Stimulated activated CD4-positive, alpha-beta T cell treated with anti-CD3 and anti-CD28 coated beads, Interleukin-1b, Interleukin-23, amount 100 ng/mL, for 4 hours (primary cell): ENCODE measurements at regions not wholly inside any gene's neighbourhood (a gene's known extent, or its start where the extent isn't known, plus 50 kb on each side); places are given as distances from the start of the nearest gene placed in this dataset.
"Not testable (repeated sequence)": the region's sequence is repeated elsewhere in the genome, so short reads cannot be mapped to it uniquely, and the experiment has no call there.

Experiments
- DNase-seq, 2 donors: peaks; one replicate each; pipeline ENCODE4 v3.0.0-alpha.2; 2020; ENCODE audit warnings: low read depth in 2 of 2

DNA sequence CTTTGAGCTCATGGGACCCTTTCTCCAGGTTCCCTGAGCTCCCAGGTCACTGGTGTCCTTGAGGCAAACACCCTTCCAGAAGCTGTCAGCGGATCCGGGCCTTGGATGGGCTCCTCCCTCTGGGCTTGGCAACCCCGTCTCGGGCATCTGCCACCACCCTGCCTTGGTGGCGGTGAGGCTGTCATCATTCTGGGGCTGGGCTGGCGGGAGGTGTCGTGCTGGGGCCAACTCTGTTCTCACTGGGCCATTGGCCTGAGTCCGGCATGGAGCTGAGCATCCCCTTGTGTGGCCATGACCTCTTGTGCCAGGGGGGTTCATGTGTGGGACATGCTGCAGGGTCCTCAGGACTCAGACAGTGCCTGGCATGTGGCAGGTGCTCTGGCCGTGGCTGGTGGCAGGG lies 197.6 kb downstream of the LAT start:
- DNase-seq = no peak

DNA sequence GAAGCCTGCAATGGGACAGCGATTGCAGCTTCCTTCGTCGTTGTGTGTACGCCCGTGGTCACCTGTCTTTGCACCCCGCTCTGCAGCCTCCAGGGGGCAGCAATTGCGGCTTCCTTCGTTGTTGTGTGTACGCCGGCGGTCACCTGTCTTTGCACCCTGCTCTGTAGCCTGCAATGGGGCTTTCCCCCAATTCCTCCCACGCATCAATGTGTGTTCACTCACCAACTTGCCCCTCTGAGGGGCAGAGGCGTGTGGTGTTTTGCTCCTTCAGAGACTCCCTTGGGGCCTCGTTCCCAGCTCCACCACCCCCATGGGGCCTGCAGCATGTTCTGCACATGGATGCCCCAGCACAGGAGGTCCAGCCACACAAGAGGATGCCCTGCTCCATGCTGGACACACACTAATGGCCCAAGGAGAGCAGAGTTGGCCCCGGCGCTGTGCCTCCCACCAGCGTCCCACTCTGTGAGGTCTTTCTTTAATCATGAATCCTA lies 197.1 kb downstream of the LAT start:
- DNase-seq = not testable (repeated sequence)

DNA sequence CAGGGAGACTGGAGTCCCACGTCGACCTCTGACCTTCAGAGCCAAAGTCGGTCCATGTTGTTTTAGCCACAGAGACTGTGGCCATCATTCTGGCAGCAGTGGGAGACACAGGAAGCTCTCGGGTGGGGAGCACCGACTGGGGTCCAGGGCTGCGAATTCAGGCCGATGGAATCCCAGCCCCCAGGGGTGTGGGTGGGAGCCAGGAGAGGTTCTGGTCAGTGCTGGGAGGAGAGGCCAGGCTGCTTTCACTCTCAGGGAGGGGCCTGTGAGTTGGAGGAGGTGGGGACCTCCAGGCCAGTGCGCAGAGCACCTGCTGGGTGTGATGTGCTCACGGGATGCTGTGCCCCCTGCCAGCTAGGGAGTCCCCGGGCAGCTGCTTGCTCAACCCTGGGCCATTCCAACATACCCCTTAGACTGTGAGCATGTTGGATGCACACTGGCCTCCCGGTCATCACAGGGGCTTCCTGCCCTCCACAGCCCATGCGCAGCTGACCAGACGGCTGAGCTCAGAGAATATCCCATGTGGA lies 196.5 kb downstream of the LAT start:
- DNase-seq = not testable (repeated sequence)

DNA sequence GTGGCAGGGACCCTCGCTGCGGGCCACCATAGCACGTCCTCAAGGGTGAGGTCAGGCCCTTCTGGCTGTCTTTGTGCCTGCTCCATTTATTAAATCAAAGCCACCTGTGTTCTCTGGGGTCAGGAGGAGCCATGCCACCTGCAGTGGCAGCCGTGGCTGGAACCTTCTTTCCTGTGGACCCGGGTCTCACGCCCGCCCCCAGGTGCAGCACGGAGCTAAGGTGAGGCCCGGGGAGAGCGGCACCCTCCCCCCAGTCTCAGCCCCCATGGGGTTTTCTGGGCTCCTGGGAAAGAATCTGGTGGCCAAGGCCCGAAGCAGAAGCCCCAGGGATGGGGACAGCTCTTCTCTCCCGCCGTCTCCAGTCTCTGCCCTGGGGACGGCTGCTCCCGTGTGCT lies 195.4 kb downstream of the LAT start:
- not testable (repeated sequence) for DNase-seq

DNA sequence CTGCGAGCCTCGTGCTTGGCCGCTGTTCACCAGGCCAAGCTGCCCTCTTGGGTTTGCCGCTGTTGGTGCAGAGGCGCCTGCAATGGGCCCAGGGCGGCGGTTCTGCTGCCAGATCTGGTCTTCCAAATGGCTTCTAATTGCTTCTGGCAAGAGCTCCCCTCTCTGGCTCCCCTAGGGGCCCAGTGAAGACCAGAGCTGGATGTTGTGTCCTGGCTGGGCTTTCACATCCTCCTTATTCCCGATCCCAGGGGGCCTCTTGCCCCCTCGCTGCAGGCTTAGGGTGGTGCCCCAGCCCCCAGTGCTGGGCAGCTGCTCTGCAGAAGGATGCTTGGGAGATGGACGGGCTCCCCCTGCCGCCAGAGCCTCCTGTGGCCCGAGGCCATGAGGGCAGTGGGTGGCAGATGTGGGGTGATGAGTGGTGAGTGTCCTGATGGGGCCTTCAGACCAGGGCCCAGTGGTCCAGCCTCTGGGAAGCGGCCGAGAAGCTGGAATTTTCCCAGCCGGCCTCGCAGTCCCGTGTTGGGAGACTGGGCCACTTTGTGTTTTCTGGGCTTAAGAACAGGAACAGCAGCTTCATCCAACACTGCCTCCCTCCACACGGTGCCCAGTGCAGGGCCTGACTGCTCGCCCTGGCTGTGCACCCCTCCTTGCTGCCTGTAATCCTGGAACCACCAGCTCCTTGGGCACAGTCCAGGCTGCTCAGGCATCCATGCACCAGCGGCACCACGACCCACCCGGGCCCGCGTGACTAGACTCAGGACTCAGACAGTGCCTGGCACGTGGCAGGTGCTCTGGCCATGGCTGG lies 194.8 kb downstream of the LAT start:
- not testable (repeated sequence) for DNase-seq

DNA sequence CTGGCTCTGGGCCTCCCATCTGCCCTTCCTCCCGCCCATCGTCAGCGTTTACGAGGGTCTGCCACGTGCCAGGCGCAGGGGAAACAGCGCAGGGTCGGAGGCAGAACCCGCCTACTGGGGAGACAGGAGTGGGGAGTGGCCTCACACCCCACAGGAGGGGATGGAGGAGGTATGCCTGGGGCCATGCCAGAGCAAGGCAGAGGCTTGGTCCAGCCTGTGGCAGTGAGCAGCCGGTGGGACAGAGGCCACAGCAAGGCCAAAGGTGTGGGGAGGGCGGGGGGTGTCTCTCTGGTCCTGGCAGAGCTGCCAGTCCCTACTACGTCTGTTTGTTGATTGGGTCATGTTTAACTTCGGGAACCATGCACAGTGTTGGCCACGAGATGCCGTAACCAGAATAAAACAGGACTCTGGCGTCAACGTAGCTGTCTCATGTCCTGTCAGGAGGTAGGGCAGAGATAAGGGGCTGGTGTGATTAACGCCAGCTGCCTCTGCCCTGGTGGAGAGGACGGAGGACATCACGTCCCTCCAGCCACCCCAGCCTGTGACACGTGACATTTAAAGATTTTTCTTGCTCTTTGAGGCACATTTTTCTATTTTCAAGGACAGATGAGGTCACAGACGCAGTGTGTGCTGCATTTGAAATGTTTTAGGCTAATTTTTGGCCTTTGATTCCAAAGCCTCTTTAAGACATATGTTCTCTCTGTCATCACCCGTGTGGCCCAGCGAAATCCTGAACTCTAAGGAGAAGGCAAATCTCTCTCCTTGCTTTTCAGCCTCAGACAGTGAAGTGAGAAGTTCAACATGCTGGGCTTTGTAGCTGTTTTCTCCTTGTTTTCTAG lies 193.3 kb downstream of the LAT start:
- DNase-seq = not testable (repeated sequence)

DNA sequence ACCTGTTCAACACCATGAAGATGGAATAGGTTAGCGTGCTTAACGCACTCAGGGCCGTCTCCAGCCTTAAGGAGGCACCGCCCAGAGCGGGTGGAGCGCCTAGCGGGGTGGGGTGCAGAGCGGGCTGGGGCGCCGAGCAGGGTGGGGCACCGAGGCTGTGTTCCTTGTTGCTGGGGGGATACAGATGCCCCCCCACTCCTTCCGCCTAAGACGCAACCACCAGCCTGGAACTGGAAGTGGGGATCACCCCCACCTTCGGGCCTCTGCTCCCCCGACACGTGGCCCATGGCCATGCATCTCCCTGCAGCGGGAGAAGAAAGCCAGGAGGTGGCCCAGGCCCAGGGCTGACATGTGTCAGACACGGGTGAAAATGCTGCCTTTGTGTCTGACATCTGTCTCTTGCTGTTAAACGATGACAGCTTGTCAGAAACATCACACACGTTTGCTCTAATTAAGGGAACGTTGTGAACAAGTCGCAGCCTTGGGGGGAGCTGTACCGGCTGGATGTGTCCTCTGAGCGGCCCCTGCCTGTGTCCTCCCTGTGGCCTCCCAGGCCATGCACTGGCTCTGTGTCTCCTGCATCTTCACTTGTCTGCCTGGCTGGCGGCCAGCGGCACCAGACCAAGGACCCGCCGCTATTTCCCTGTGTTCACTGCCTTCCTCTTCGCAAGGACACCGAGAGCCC lies 192.5 kb downstream of the LAT start:
- not testable (repeated sequence) for DNase-seq

DNA sequence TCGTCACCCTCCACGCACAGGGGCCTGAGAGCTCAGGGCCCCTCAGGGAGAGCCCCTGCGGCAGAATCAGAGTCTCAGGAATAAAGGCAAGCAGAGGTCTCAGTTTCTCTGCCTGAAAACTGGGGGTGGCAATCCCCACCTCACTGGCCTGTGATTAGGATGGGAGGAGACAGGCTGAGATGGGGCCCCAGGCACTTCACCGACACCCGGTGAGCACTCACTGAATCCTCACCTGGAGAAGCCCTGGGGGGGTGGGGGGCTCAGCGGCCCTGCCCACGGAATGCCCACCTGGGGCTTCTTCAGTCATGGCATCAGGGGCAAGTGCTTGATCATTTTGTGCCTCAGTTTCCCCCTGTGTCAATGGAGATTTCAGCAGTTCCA lies 192.0 kb downstream of the LAT start:
- not testable (repeated sequence) for DNase-seq

DNA sequence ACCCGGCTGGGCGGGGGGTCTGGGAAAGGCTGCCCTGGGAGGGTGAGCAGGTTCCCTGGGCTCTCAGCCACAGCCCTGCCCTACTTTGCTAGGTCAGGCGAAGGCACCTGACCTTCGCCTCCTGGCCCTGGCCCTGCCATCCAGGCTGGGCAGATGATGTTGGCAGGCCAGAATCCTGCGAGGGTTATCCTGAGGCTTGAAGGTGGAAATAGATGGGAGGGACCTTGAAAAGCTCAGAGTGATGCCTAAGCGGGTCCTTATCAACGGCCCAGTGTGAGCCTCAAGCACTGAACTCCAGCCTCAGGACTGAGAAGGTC lies 191.3 kb downstream of the LAT start:
- not testable (repeated sequence) for DNase-seq

DNA sequence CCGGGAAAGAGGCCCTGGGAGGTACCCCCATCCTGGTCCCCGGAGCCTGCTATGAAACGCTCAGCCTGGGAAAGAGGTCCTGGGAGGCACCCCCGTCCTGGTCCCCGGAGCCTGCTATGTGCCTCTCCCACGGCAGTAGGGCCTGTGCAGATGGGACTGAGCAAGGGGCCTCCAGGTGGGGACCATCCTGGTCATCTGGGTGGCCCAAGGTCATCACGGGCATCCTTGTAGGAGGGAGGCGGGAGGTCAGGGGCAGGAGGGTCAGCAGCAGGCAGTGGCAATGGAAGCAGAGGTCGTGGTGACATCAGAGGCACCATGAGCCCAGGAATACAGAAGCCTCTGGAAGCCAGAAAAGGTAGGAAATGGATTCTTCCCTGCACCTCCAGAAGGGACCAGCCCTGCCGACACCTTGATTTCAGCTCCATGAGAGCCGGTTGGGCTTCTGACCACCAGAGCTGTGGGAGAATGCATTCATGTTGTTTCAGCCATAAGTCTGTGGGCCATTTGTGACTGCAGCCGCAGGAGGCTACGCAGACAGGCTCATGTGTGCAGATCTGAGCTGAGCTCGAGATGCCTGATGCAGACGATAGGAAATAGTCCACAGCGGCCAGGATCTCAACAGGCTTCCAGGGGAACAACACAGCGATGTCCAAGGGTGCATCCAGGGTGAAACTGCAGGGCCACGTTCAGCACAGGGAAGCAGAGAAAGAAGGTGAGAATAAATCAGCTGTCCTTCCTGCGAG lies 190.7 kb downstream of the LAT start:
- DNase-seq = not testable (repeated sequence)

DNA sequence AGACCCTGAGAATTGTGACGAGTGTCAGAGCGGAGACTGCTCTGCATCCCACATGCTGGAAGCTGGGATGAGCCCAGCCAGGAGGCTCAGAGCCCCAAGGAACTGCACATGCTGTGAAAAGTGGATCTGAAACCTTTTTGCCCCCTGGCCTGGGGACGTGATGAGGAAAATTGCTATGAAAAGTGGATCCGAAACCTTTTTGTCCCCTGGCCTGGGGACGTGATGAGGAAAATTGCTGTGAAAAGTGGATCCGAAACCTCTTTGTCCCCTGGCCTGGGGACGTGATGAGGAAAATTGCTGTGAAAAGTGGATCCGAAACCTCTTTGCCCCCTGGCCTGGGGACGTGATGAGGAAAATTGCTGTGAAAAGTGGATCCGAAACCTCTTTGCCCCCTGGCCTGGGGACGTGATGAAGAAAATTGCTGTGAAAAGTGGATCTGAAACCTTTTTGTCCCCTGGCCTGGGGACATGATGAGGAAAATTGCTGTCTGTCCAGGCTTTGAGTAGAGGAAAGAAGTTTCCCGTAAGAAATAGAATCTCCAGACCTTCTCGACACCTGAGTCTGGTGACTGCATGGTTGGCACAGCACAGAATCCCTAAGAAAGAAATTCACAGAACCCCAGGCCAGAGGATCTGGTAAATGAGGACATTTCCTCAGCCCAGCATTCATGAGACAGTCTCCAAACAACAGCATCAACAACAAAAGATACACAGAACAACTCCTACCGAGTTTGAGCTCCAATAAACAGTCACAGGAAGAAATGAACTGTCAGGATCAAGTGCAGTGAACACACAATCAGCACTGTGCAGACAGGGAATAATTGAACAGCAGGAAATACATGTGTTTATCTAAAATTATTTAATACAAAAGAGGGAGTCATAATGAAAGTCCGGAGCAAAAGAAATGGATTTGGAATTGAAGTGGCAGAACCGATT lies 188.8 kb downstream of the LAT start:
- DNase-seq = not testable (repeated sequence)

DNA sequence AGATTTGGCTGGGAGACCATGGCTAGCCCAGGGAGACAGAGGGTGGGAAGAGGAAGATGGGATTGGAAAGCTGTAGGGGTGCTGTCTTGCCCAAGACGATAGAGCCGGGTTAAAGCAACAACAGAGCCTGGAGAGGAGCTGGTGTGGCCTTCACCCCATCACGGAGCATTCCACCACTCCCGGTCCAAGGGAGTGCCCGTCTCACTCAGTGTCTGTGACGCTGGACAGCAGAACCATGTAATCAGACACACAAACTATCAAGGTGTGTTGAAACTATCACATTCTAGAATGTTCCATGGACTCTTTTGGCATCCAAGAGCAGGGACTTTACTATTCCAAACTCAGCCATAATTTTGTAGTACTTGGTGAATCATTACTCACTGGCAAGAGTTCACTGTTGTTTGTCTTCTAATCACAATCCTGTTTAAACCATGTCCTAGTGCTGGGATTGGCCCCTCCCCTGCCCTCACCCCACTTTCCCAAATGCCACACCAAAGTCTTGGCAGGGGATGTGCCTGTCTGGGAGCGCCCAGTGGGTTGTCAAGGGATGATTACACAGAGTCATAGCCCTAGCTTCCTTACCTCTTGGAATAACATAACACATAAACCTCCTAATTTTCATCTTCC lies 187.4 kb downstream of the LAT start:
- DNase-seq = not testable (repeated sequence)

DNA sequence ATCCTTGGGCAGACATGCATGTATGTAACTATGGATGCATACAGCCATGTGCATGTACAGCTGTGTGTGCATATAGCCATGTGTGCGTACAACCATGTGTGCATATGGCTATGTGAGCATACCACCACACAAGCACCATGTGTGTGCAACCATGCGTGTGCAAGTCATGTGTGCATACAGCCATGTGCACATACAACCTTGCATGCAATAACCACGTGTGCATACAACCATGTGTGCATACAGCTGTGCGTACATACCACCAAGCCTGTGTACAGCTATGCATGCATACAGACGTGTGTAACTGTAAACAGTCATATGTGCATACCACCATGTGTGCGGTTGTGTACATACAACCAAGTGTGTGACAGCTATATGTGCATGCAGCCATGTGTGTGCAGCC lies 186.4 kb downstream of the LAT start:
- not testable (repeated sequence) for DNase-seq

DNA sequence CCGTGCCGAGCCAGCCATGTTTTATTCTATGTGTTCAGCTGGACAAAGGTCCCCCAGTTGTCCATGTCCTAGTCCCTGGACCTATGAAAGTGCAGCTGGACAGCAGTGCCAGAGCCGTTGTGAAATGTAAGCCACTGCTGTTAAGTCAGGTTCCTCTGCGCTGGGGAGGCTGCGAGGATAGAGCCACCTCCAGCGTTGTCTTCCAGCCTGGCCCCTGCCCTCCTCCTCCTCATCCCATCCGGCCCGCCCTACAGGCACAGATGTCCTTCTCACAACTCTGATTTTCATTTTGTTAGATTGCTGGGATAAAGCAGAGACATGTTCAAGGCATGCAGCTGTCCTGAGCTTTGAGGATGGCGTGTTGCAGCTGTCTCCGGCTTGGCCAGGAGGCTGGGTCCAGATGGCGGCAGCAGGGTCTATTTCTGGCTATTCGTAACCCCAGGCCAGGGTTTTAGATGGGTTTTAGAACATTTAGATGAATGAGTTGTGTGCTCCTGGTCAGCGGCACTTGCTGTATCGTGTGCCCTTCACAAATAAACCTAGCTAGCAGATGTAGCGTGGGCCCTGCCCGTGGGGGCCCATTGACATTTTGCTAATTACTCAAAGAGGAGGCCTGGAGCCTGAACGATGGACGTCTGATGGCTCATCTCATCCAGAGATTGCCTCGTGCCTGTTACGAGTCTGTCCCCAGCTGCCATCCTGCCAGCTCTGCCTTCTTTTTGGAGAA lies 185.7 kb downstream of the LAT start:
- DNase-seq = not testable (repeated sequence)

DNA sequence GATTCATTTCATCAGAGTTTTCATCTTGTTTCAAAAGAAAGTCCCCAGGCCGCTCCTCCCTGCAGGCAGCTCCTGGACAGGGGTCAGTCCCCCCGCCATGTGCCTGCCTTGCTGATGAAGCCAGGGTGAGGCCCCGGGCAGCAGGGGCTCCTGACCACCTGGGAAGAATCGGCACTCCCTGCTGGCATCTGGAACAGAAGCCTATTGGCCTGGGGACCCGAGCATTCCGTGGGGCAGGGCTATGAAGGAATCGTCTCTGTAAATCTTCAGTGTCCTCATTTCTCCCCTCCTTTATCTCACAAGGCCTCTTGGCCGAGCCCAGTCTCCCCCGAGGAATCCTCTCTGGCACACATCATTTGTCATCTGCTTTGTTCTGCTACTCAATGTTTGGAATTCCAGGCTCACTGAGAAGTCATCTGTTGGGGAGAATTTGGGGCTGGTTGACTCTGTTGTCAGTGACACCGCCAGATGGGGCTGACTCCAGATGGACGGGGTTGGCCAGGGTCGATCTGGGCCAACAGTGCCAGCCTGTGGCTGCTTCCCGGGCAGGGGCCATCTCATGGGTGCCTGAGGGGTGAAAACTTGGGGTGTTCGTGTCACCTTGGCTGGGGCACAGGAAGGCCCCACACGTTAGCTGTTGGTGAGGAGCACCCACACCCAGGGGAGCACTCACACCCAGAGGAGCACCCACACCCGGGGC lies 184.6 kb downstream of the LAT start:
- not testable (repeated sequence) for DNase-seq

DNA sequence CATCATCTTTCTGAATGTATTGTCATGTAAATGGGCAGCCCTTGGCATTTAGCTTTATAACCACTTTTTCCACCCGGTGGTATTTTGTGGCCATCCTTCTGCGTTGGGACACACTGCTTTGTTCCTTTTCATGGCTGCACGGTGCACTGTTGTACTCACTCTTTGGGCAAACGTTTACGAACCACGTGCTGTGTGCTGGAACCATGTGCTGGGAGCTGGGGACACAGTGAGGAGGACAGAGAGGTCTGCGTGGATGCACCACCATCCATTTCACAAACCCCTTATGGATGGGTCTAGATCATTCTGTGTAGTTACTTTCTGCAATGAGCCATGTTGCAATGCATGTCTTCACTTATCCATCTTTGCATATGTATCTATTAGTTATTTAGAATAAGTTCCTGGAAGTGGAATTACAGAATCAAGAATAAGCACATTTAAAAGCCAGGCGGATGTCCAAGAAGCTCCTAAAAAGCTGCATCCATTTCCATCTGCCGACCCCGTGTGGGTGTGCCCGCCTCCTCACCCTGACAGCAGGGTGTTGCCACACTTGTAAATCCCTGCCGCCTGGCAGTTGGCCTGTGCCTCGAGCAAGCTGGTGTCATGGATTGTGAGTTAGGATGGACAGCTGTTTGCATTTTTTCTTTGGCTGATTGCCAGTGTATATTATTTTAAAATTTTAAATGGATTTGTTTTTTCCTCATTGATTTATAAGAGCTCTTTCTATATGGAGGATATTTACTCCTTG lies 183.8 kb downstream of the LAT start:
- DNase-seq = not testable (repeated sequence)

DNA sequence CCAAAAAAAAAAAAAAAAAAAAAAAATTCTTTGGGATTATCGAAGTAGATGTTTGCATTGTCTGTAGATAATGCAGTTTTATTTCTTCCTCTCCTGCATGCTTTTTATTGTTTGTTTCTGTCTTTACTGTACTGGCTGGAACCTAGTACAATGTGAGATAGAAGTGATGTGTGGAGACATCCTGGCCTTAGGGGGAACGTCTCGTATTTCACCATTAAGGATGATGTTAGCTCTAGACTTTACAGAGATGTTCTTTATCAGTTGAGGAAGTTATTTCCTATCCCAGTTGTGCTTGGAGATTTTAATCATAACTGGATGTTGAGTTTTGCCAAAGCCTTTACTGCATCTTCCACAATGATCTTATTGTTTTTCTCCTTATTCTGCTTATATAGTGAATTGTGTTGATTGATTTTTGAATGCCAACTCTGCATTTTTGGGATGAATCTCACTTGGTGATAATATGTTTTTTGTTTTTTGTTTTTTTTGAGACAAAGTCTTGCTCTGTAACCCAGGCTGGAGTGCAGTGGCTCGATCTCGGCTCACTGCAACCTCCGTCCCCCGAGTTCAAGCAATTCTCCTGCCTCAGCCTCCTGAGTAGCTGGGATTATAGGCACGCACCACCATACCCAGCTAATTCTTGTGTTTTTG lies 179.7 kb downstream of the LAT start:
- not testable (repeated sequence) for DNase-seq
